EL (cell line): ENCODE measurements at regions not wholly inside any gene's neighbourhood (a gene's known extent, or its start where the extent isn't known, plus 50 kb on each side); places are given as distances from the start of the nearest gene placed in this dataset.
"Not testable (repeated sequence)": the region's sequence is repeated elsewhere in the genome, so short reads cannot be mapped to it uniquely, and the experiment has no call there.

Experiments used
- DNase-seq: peaks from one replicate; pipeline ENCODE4 v3.0.0-alpha.2; 2016

- DNase-seq: no peak
Observed at GRCh38 chr9:90128587-90129190, 513.9 kb downstream of the DIRAS2 start.

GRCh38 chr9:90129446-90129845 is 513.2 kb downstream of the DIRAS2 start:
- DNase-seq: no peak

- no peak for DNase-seq
Observed at GRCh38 chr9:90131568-90131967, 511.1 kb downstream of the DIRAS2 start.

- no peak for DNase-seq
Observed at GRCh38 chr9:90132866-90133265, 509.8 kb downstream of the DIRAS2 start.

GRCh38 chr9:90137801-90138200 is 504.8 kb downstream of the DIRAS2 start:
- no peak for DNase-seq

- DNase-seq: no peak
Observed at GRCh38 chr9:90140131-90140818, 502.3 kb downstream of the DIRAS2 start.

- DNase-seq: no peak
Observed at GRCh38 chr9:90141723-90142122, 500.9 kb downstream of the DIRAS2 start.

GRCh38 chr9:90142580-90142979 is 500.0 kb downstream of the DIRAS2 start:
- peak; percentile 31 for DNase-seq

GRCh38 chr9:90147426-90147825 is 495.2 kb downstream of the DIRAS2 start:
- DNase-seq: no peak

- DNase-seq: no peak
Observed at GRCh38 chr9:90156318-90156717, 486.3 kb downstream of the DIRAS2 start.

- DNase-seq: no peak
Observed at GRCh38 chr9:90162326-90162725, 480.3 kb downstream of the DIRAS2 start.

GRCh38 chr9:90162819-90163218 is 479.8 kb downstream of the DIRAS2 start:
- no peak for DNase-seq

GRCh38 chr9:90165281-90165680 is 477.3 kb downstream of the DIRAS2 start:
- no peak for DNase-seq

GRCh38 chr9:90166374-90166773 is 476.2 kb downstream of the DIRAS2 start:
- not testable (repeated sequence) for DNase-seq

- no peak for DNase-seq
Observed at GRCh38 chr9:90167914-90168313, 474.7 kb downstream of the DIRAS2 start.

GRCh38 chr9:90169490-90169889 is 473.1 kb downstream of the DIRAS2 start:
- DNase-seq: no peak

GRCh38 chr9:90173935-90174334 is 468.7 kb downstream of the DIRAS2 start:
- not testable (repeated sequence) for DNase-seq

GRCh38 chr9:90174346-90174745 is 468.3 kb downstream of the DIRAS2 start:
- DNase-seq: not testable (repeated sequence)

GRCh38 chr9:90175257-90175656 is 467.4 kb downstream of the DIRAS2 start:
- DNase-seq: no peak

GRCh38 chr9:90175865-90176264 is 466.8 kb downstream of the DIRAS2 start:
- DNase-seq: no peak

- no peak for DNase-seq
Observed at GRCh38 chr9:90176901-90177300, 465.7 kb downstream of the DIRAS2 start.

- DNase-seq: no peak
Observed at GRCh38 chr9:90180381-90180780, 462.2 kb downstream of the DIRAS2 start.

GRCh38 chr9:90188656-90189055 is 454.0 kb downstream of the DIRAS2 start:
- no peak for DNase-seq

- no peak for DNase-seq
Observed at GRCh38 chr9:90189306-90189705, 453.3 kb downstream of the DIRAS2 start.

- not testable (repeated sequence) for DNase-seq
Observed at GRCh38 chr9:90192465-90192864, 450.2 kb downstream of the DIRAS2 start.
